HFFc6 (cell line): ENCODE measurements at regions not wholly inside any gene's neighbourhood (a gene's known extent, or its start where the extent isn't known, plus 50 kb on each side); places are given as distances from the start of the nearest gene placed in this dataset.

Experiments used
- DNase-seq: peaks from one replicate; pipeline ENCODE4 v3.0.0-alpha.2; 2018
- H3K27ac Mint-ChIP-seq: 2 replicates; pipeline ENCODE4 v1.8.0; 2020; ENCODE audit warnings: mild to moderate bottlenecking, mixed read lengths
- H3K27me3 Mint-ChIP-seq: 2 replicates; pipeline ENCODE4 v1.8.0; 2021; ENCODE audit warnings: mild to moderate bottlenecking, moderate library complexity, mixed read lengths; ENCODE audit not compliant: insufficient read depth
- H3K36me3 Mint-ChIP-seq: 2 replicates; pipeline ENCODE4 v1.8.0; 2021; ENCODE audit warnings: low read depth, mixed read lengths
- H3K4me1 Mint-ChIP-seq: 2 replicates; pipeline ENCODE4 v1.8.0; 2020; ENCODE audit warnings: low read depth, mixed read lengths
- H3K4me3 Mint-ChIP-seq: 2 replicates; pipeline ENCODE4 v1.8.0; 2020; ENCODE audit warnings: mild to moderate bottlenecking, moderate library complexity, mixed read lengths
- H3K9me3 Mint-ChIP-seq: 2 replicates; pipeline ENCODE4 v1.8.0; 2020; ENCODE audit warnings: mild to moderate bottlenecking, mixed read lengths
- TF ChIP-seq, protein P1 (sequence below): fragments of 200-600 bp; sonication (generic); IDR thresholded peaks from 2 replicates; pipeline ENCODE4 v1.5.0; 2021; ENCODE audit warnings: antibody characterized with exemption, mild to moderate bottlenecking

- no peaks in the 10 kb centered on the region for H3K9me3 Mint-ChIP-seq
- H3K27ac Mint-ChIP-seq: peak overlapping the region; percentile 10
- no peak for DNase-seq
- TF ChIP-seq, protein P1, sequence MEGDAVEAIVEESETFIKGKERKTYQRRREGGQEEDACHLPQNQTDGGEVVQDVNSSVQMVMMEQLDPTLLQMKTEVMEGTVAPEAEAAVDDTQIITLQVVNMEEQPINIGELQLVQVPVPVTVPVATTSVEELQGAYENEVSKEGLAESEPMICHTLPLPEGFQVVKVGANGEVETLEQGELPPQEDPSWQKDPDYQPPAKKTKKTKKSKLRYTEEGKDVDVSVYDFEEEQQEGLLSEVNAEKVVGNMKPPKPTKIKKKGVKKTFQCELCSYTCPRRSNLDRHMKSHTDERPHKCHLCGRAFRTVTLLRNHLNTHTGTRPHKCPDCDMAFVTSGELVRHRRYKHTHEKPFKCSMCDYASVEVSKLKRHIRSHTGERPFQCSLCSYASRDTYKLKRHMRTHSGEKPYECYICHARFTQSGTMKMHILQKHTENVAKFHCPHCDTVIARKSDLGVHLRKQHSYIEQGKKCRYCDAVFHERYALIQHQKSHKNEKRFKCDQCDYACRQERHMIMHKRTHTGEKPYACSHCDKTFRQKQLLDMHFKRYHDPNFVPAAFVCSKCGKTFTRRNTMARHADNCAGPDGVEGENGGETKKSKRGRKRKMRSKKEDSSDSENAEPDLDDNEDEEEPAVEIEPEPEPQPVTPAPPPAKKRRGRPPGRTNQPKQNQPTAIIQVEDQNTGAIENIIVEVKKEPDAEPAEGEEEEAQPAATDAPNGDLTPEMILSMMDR: no peak
- peaks cover 17% of the 10 kb centered on the region; the same call in 1 of the 2 replicates for H3K27me3 Mint-ChIP-seq
- peak overlapping the region; percentile 63 for H3K4me3 Mint-ChIP-seq
- H3K36me3 Mint-ChIP-seq: peaks cover 6% of the 10 kb centered on the region; the same call in 1 of the 2 replicates
- H3K4me1 Mint-ChIP-seq: peaks cover 46% of the 10 kb centered on the region
Measured at GRCh38 chr15:88745065-88745464, 58.2 kb upstream of the ACAN start.

DNA sequence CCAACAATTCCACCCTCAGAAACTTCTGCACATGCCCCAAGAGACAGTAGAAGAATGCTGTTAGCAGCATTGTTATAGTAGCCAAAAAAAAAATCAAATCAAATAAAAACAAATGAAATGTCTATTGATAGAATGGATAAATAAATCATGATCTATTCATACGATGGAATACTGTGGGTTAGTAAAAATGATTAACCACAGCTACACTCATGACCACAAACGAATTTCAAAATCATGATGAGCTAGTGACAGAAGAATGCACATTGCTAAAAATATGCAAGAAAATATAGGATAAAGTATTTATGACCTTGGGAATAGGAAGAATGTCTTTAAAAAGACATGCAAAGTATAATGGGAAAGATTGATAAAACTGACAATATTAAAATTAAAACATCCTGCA is 57.5 kb upstream of the ACAN start:
- no peaks in the 10 kb centered on the region for H3K9me3 Mint-ChIP-seq
- TF ChIP-seq, protein P1: no peak
- H3K36me3 Mint-ChIP-seq: peaks cover 6% of the 10 kb centered on the region; the same call in 1 of the 2 replicates
- H3K4me1 Mint-ChIP-seq: peaks cover 46% of the 10 kb centered on the region
- DNase-seq: peak; percentile 70
- peak overlapping the region; percentile 7; the same call in 1 of the 2 replicates for H3K27ac Mint-ChIP-seq
- H3K27me3 Mint-ChIP-seq: peaks cover 19% of the 10 kb centered on the region; the same call in 1 of the 2 replicates
- peak overlapping the region; percentile 8; the same call in 1 of the 2 replicates for H3K4me3 Mint-ChIP-seq

DNA sequence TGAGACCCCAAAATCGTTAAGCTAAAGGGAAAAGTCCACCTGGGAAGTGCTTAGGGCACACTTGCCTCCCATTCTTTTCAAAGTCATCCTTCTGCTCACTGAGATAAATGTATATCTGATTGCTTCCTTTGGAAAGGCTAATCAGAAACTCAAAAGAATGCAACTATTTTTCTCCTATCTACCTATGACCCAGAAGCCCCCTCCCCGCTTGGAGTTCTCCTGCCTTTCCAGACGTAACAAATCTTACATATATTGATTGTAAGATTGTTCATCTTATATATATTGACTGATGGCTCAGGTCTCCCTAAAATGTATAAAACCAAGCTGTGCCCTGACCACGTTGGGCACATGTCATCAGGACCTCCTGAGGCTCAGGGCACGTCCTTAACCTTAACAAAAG is 56.8 kb upstream of the ACAN start:
- Mint-ChIP-seq H3K4me1 (peaks cover 46% of the 10 kb centered on the region), H3K27me3 (peaks cover 19% of the 10 kb centered on the region), H3K4me3 (no peak overlapping the region), H3K27ac (no peak overlapping the region), H3K36me3 (peaks cover 6% of the 10 kb centered on the region; the same call in 1 of the 2 replicates), H3K9me3 (no peaks in the 10 kb centered on the region)
- TF ChIP-seq, protein P1: no peak
- DNase-seq: no peak

- H3K4me3 Mint-ChIP-seq: no peak overlapping the region
- TF ChIP-seq, protein P1: no peak
- H3K36me3 Mint-ChIP-seq: peaks cover 6% of the 10 kb centered on the region; the same call in 1 of the 2 replicates
- H3K27ac Mint-ChIP-seq: no peak overlapping the region
- peaks cover 46% of the 10 kb centered on the region for H3K4me1 Mint-ChIP-seq
- no peak for DNase-seq
- H3K9me3 Mint-ChIP-seq: no peaks in the 10 kb centered on the region
- peaks cover 19% of the 10 kb centered on the region for H3K27me3 Mint-ChIP-seq
Measured at GRCh38 chr15:88747111-88747510, 56.1 kb upstream of the ACAN start.

- peaks cover 6% of the 10 kb centered on the region; the same call in 1 of the 2 replicates for H3K36me3 Mint-ChIP-seq
- H3K27me3 Mint-ChIP-seq: peaks cover 20% of the 10 kb centered on the region
- no peak for DNase-seq
- H3K4me1 Mint-ChIP-seq: peaks cover 46% of the 10 kb centered on the region
- TF ChIP-seq, protein P1: no peak
- H3K27ac Mint-ChIP-seq: no peak overlapping the region
- H3K9me3 Mint-ChIP-seq: no peaks in the 10 kb centered on the region
- no peak overlapping the region for H3K4me3 Mint-ChIP-seq
Measured at GRCh38 chr15:88747631-88748030, 55.6 kb upstream of the ACAN start.

DNA sequence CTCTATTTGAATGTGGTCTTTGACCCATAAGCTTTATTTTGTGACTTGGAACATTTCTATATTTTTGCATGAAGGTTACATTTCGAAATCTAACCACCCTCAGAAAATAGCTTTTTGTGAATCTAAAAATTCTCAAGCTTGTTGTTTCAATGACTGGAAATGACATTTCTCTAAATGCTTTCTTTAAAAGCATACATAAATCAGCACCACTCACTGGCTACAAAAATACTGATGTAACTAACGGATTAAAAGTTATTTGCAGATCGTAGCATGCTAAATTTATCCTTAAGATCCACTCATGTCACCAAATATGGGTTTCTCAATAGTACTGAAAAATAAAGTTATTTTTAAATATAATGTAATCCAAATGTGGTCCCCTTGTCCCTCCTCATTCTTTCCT is 55.2 kb upstream of the ACAN start:
- no peak overlapping the region for H3K27ac Mint-ChIP-seq
- H3K36me3 Mint-ChIP-seq: peaks cover 6% of the 10 kb centered on the region; the same call in 1 of the 2 replicates
- no peak for DNase-seq
- no peak overlapping the region for H3K4me3 Mint-ChIP-seq
- H3K4me1 Mint-ChIP-seq: peaks cover 46% of the 10 kb centered on the region
- H3K9me3 Mint-ChIP-seq: no peaks in the 10 kb centered on the region
- TF ChIP-seq, protein P1: no peak
- peaks cover 22% of the 10 kb centered on the region for H3K27me3 Mint-ChIP-seq
